ENCODE measurements at regions not wholly inside any gene's neighbourhood (a gene's known extent, or its start where the extent isn't known, plus 50 kb on each side); places are given as distances from the start of the nearest gene placed in this dataset.

- CTCF ChIA-PET: no interaction called here
Measured at GRCh38 chr3:162605651-162606204, 1109.1 kb downstream of the OTOL1 start.

More at GRCh38 chr3:162605651-162606204, 1109.1 kb downstream of the OTOL1 start:
- H3K4me1 ChIP-seq (ENCODE audit: control insufficient read depth in 1 of 2, insufficient read depth in 2 of 2, low read length in 2 of 2): peaks cover 0 to 5% of the 10 kb centered on the region in 2 experiments; a peak in 1 of 4 replicates
- BruUV-seq (replicated peaks): no TSS peak
- no peak overlapping the region for H3K27ac ChIP-seq (ENCODE audit: low read depth, low read length)
- DNase-seq (ENCODE audit: low read depth, low spot score): no peak
- no peak overlapping the region for H3K9ac ChIP-seq (ENCODE audit: low read length)
- POLR2A ChIA-PET: no interaction called here
- H3K36me3 ChIP-seq (ENCODE audit: control insufficient read depth in 1 of 2, insufficient read depth in 2 of 2, low read length in 2 of 2): no peaks in the 10 kb centered on the region
- H3K79me2 ChIP-seq (ENCODE audit: insufficient read depth, low read length): no peaks in the 10 kb centered on the region
- no peaks in the 10 kb centered on the region for H3K9me3 ChIP-seq (ENCODE audit: control insufficient read depth in 1 of 2, insufficient read depth in 1 of 2, low read depth in 1 of 2, low read length in 2 of 2)
- RAD21 ChIA-PET (ENCODE audit: low non-redundant PET in 1 of 2, low total read pairs in 2 of 2, uncharacterized antibody in 2 of 2, unreplicated experiment in 2 of 2): no interaction called here
- TF ChIP-seq SIN3A (IDR thresholded peaks at IDR 0.05; ENCODE audit: low read depth): no peak
- TF ChIP-seq SRF (IDR thresholded peaks at IDR 0.05; ENCODE audit: low read depth): no peak
- no peak for TF ChIP-seq YY1 (IDR thresholded peaks at IDR 0.05; ENCODE audit: extremely low read depth, insufficient replicate concordance, low read depth, low read length)
- TF ChIP-seq FOSL1 (IDR thresholded peaks at IDR 0.05; ENCODE audit: low read depth): no peak
- TF ChIP-seq SP1 (IDR thresholded peaks at IDR 0.05; ENCODE audit: low read depth): no peak
- TF ChIP-seq EZH2phosphoT487 (IDR thresholded peaks at IDR 0.05; ENCODE audit: borderline replicate concordance): no peak
- TF ChIP-seq RAD21 (IDR thresholded peaks at IDR 0.05; ENCODE audit: low read depth): no peak
- TF ChIP-seq REST (IDR thresholded peaks at IDR 0.05; ENCODE audit: low read depth): no peak
- TF ChIP-seq CTCF (IDR thresholded peaks at IDR 0.05 in 2 of 3, conservative IDR thresholded peaks at IDR 0.05 in 1 of 3; ENCODE audit: borderline replicate concordance in 1 of 3, insufficient read depth in 1 of 3, low read depth in 2 of 3, low read length in 2 of 3): no peak
- no peak for TF ChIP-seq ELF1 (IDR thresholded peaks at IDR 0.05; ENCODE audit: borderline replicate concordance, low read depth)
- no peak for TF ChIP-seq CBX3 (IDR thresholded peaks at IDR 0.05; ENCODE audit: low read depth)
- no peak for TF ChIP-seq CEBPB (IDR thresholded peaks at IDR 0.05; ENCODE audit: low read depth)
- TF ChIP-seq EGR1 (IDR thresholded peaks at IDR 0.05; ENCODE audit: low read depth): no peak
- TF ChIP-seq TCF7L2 (IDR thresholded peaks at IDR 0.05; ENCODE audit: borderline replicate concordance, extremely low read depth, insufficient read depth, insufficient read length): no peak
- TF ChIP-seq JUND (IDR thresholded peaks at IDR 0.05): no peak
- no peak for TF ChIP-seq EZH2 (IDR thresholded peaks at IDR 0.05)
- no peak for TF ChIP-seq ATF3 (IDR thresholded peaks at IDR 0.05)
- TF ChIP-seq ZBTB33 (IDR thresholded peaks at IDR 0.05; ENCODE audit: extremely low read depth, insufficient replicate concordance, low read length): no peak
- no peak for TF ChIP-seq MAX (IDR thresholded peaks at IDR 0.05)
- TF ChIP-seq POLR2A (IDR thresholded peaks at IDR 0.05; ENCODE audit: borderline replicate concordance, extremely low read depth, insufficient read depth, insufficient read length): no peak
- H4K20me1 ChIP-seq (ENCODE audit: insufficient read depth): no peaks in the 10 kb centered on the region
- no peaks in the 10 kb centered on the region for H3K27me3 ChIP-seq (ENCODE audit: insufficient read depth, low read length)
- no peaks in the 10 kb centered on the region for H3K9me2 ChIP-seq (ENCODE audit: insufficient read depth)
- no peak overlapping the region for H3K4me2 ChIP-seq (ENCODE audit: low read length)
- H2AFZ ChIP-seq (ENCODE audit: low read depth, low read length, poor library complexity, severe bottlenecking): no peak overlapping the region
- intact Hi-C loops (cut with micrococcal nuclease): no loop called here
- no peak overlapping the region for H3K4me3 ChIP-seq (replicated peaks in 1 of 2; ENCODE audit: low read depth in 1 of 2, low read length in 2 of 2)
- ATAC-seq: no peak

All from HCT116 (cell line).